Naive thymus-derived CD8-positive, alpha-beta T cell (primary cell): ENCODE measurements at regions not wholly inside any gene's neighbourhood (a gene's known extent, or its start where the extent isn't known, plus 50 kb on each side); places are given as distances from the start of the nearest gene placed in this dataset.

Experiments used
- ATAC-seq, 2 donors: fragments of 150-1000 bp; cut with Tn5 transposase in 1 of 2; sonication (Bioruptor Pico), chemical (Tn5 transposase) in 1 of 2; 1 replicate in 1 of 2; 2 replicates in 1 of 2; pipeline ENCODE4 v1.10.0; 2021; ENCODE audit warnings: mild to moderate bottlenecking in 2 of 2, moderate library complexity in 2 of 2
- POLR2A ChIA-PET: fragments of 350-600 bp; sonication (Branson Sonifier 250); formaldehyde crosslinking; loops from one replicate; lab custom pipeline; 2021; ENCODE audit warnings: antibody characterized with exemption; lab: Charles Lee
- DNase-seq, 10 donors: peaks; one replicate each; pipeline versions ENCODE4 v3.0.0 to v3.0.0-alpha.2; 2020 to 2022
- H3K27ac Mint-ChIP-seq, 10 donors: one replicate each; pipeline ENCODE4 v1.8.0; 2020 to 2022; ENCODE audit warnings: mild to moderate bottlenecking in 10 of 10, mixed read lengths in 10 of 10, moderate library complexity in 4 of 10, inconsistent platforms in 1 of 10
- H3K27me3 Mint-ChIP-seq, 5 donors: one replicate each; pipeline ENCODE4 v1.8.0; 2021 to 2022; ENCODE audit warnings: mixed read lengths in 5 of 5
- H3K36me3 Mint-ChIP-seq, 3 donors: one replicate each; pipeline ENCODE4 v1.8.0; 2020 to 2022; ENCODE audit warnings: mixed read lengths in 3 of 3, mild to moderate bottlenecking in 2 of 3, inconsistent platforms in 1 of 3
- H3K4me1 Mint-ChIP-seq, 4 donors: one replicate each; pipeline ENCODE4 v1.8.0; 2021 to 2022; ENCODE audit warnings: mixed read lengths in 4 of 4
- H3K4me3 Mint-ChIP-seq, 10 donors: one replicate each; pipeline ENCODE4 v1.8.0; 2020 to 2022; ENCODE audit warnings: mild to moderate bottlenecking in 10 of 10, mixed read lengths in 10 of 10, moderate library complexity in 6 of 10, inconsistent platforms in 1 of 10
- H3K9me3 Mint-ChIP-seq, 9 donors: one replicate each; pipeline ENCODE4 v1.8.0; 2020 to 2022; ENCODE audit warnings: mixed read lengths in 9 of 9, mild to moderate bottlenecking in 3 of 9, inconsistent platforms in 1 of 9, moderate library complexity in 1 of 9

DNA sequence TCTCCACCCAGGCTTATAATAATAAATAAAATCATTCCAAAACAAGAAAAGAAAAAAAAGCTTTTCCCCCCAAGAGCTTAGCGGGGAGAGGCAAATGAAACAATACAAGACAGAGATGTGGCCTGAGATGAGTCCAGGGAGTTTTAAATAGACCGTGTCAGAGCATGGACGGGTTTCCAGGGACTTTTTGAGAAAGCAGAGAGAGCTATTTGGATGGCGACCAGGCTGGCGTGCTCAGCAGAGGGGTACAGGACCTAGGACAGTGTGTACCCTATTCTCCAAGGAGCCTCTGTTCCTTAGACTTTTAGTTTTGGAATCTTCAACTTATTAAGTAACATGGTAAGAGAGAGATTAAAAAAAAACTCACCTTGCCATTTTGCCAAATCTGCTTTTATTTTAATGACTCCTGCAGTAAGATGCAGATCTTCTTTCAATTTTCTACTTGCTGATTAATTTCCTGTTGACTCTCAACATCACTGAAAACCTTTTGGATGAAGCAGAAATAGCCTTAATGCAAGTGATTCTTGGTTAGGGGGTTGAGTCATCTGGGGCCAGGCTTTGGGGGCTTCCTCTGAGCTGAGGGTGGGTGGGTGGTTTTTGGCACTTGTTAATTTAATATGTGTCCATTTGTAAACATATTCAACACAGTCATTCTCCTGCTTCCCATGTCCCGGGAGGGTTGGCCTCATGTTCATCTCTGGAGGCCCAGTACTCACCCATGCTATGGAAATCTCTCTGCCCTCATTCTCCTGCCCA is 49.6 kb upstream of the OSMR start:
- DNase-seq: no peak
- Mint-ChIP-seq H3K27ac (no peak overlapping the region), H3K4me3 (no peak overlapping the region), H3K4me1 (peaks cover 0 to 2% (median 0%) of the 10 kb centered on the region in 4 donors), H3K27me3 (peaks cover 9 to 33% (median 19%) of the 10 kb centered on the region in 5 donors), H3K9me3 (peaks cover 0 to 2% (median 0%) of the 10 kb centered on the region in 9 donors), H3K36me3 (no peaks in the 10 kb centered on the region)
- no peak for ATAC-seq
- POLR2A ChIA-PET: no interaction called here
